ENCODE measurements at regions not wholly inside any gene's neighbourhood (a gene's known extent, or its start where the extent isn't known, plus 50 kb on each side); places are given as distances from the start of the nearest gene placed in this dataset.

GRCh38 chr9:117775591-117775990 lies 71.4 kb downstream of the TLR4 start:
- Histone ChIP-seq H3K9me3 (ENCODE audit: low read length) (no peaks in the 10 kb centered on the region), H3K4me3 (ENCODE audit: low read depth in 1 of 2, low read length in 2 of 2) (no peak overlapping the region), H3K36me3 (ENCODE audit: insufficient read depth, low read length) (no peaks in the 10 kb centered on the region), H3K27ac (ENCODE audit: low read depth, low read length) (no peak overlapping the region), H3K9ac (ENCODE audit: low read length) (no peak overlapping the region), H3K4me1 (ENCODE audit: insufficient read depth, low read length) (no peaks in the 10 kb centered on the region), H3K27me3 (ENCODE audit: control insufficient read depth in 1 of 2, insufficient read depth in 2 of 2, low read length in 2 of 2) (no peaks in the 10 kb centered on the region)

- H3K9me3 ChIP-seq (ENCODE audit: low read length): no peaks in the 10 kb centered on the region
- peaks cover 4% of the 10 kb centered on the region for H3K4me1 ChIP-seq (ENCODE audit: insufficient read depth, low read length)
- H3K27me3 ChIP-seq (ENCODE audit: control insufficient read depth in 1 of 2, insufficient read depth in 2 of 2, low read length in 2 of 2): no peaks in the 10 kb centered on the region
- no peak overlapping the region for H3K9ac ChIP-seq (ENCODE audit: low read length)
- H3K4me3 ChIP-seq (ENCODE audit: low read depth in 1 of 2, low read length in 2 of 2): no peak overlapping the region
- no peak overlapping the region for H3K27ac ChIP-seq (ENCODE audit: low read depth, low read length)
- no peaks in the 10 kb centered on the region for H3K36me3 ChIP-seq (ENCODE audit: insufficient read depth, low read length)
Measured at GRCh38 chr9:117777823-117778222, 73.6 kb downstream of the TLR4 start.

GRCh38 chr9:117779760-117780159 lies 75.6 kb downstream of the TLR4 start:
- H3K4me1 ChIP-seq (ENCODE audit: insufficient read depth, low read length): peaks cover 13% of the 10 kb centered on the region
- H3K9ac ChIP-seq (ENCODE audit: low read length): no peak overlapping the region
- no peaks in the 10 kb centered on the region for H3K27me3 ChIP-seq (ENCODE audit: control insufficient read depth in 1 of 2, insufficient read depth in 2 of 2, low read length in 2 of 2)
- H3K4me3 ChIP-seq (ENCODE audit: low read depth in 1 of 2, low read length in 2 of 2): no peak overlapping the region
- H3K27ac ChIP-seq (ENCODE audit: low read depth, low read length): no peak overlapping the region
- no peaks in the 10 kb centered on the region for H3K9me3 ChIP-seq (ENCODE audit: low read length)
- no peaks in the 10 kb centered on the region for H3K36me3 ChIP-seq (ENCODE audit: insufficient read depth, low read length)

- Histone ChIP-seq H3K4me3 (ENCODE audit: low read depth in 1 of 2, low read length in 2 of 2) (peak overlapping the region; percentile 50 to 67), H3K4me1 (ENCODE audit: insufficient read depth, low read length) (peaks cover 13% of the 10 kb centered on the region), H3K9ac (ENCODE audit: low read length) (peak overlapping the region; percentile 28), H3K36me3 (ENCODE audit: insufficient read depth, low read length) (no peaks in the 10 kb centered on the region), H3K27me3 (ENCODE audit: control insufficient read depth in 1 of 2, insufficient read depth in 2 of 2, low read length in 2 of 2) (no peaks in the 10 kb centered on the region), H3K27ac (ENCODE audit: low read depth, low read length) (no peak overlapping the region), H3K9me3 (ENCODE audit: low read length) (no peaks in the 10 kb centered on the region)
Measured at GRCh38 chr9:117782931-117783788, 79.0 kb downstream of the TLR4 start.

- Histone ChIP-seq H3K27ac (ENCODE audit: low read depth, low read length) (no peak overlapping the region), H3K4me3 (ENCODE audit: low read depth in 1 of 2, low read length in 2 of 2) (peak overlapping the region in 1 of 2 donors; percentile 67), H3K27me3 (ENCODE audit: control insufficient read depth in 1 of 2, insufficient read depth in 2 of 2, low read length in 2 of 2) (no peaks in the 10 kb centered on the region), H3K9me3 (ENCODE audit: low read length) (no peaks in the 10 kb centered on the region), H3K4me1 (ENCODE audit: insufficient read depth, low read length) (peaks cover 13% of the 10 kb centered on the region), H3K9ac (ENCODE audit: low read length) (no peak overlapping the region), H3K36me3 (ENCODE audit: insufficient read depth, low read length) (no peaks in the 10 kb centered on the region)
Measured at GRCh38 chr9:117783828-117784227, 79.6 kb downstream of the TLR4 start.

GRCh38 chr9:117784996-117785395 lies 80.8 kb downstream of the TLR4 start:
- Histone ChIP-seq H3K36me3 (ENCODE audit: insufficient read depth, low read length) (no peaks in the 10 kb centered on the region), H3K9me3 (ENCODE audit: low read length) (no peaks in the 10 kb centered on the region), H3K4me3 (ENCODE audit: low read depth in 1 of 2, low read length in 2 of 2) (no peak overlapping the region), H3K27ac (ENCODE audit: low read depth, low read length) (no peak overlapping the region), H3K9ac (ENCODE audit: low read length) (no peak overlapping the region), H3K4me1 (ENCODE audit: insufficient read depth, low read length) (peaks cover 13% of the 10 kb centered on the region), H3K27me3 (ENCODE audit: control insufficient read depth in 1 of 2, insufficient read depth in 2 of 2, low read length in 2 of 2) (no peaks in the 10 kb centered on the region)

GRCh38 chr9:117787746-117788145 lies 83.5 kb downstream of the TLR4 start:
- Histone ChIP-seq H3K27ac (ENCODE audit: low read depth, low read length) (no peak overlapping the region), H3K4me1 (ENCODE audit: insufficient read depth, low read length) (peaks cover 10% of the 10 kb centered on the region), H3K4me3 (ENCODE audit: low read depth in 1 of 2, low read length in 2 of 2) (no peak overlapping the region), H3K9me3 (ENCODE audit: low read length) (no peaks in the 10 kb centered on the region), H3K9ac (ENCODE audit: low read length) (no peak overlapping the region), H3K36me3 (ENCODE audit: insufficient read depth, low read length) (no peaks in the 10 kb centered on the region), H3K27me3 (ENCODE audit: control insufficient read depth in 1 of 2, insufficient read depth in 2 of 2, low read length in 2 of 2) (no peaks in the 10 kb centered on the region)

- Histone ChIP-seq H3K4me1 (ENCODE audit: insufficient read depth, low read length) (no peaks in the 10 kb centered on the region), H3K27me3 (ENCODE audit: control insufficient read depth in 1 of 2, insufficient read depth in 2 of 2, low read length in 2 of 2) (no peaks in the 10 kb centered on the region), H3K27ac (ENCODE audit: low read depth, low read length) (no peak overlapping the region), H3K4me3 (ENCODE audit: low read depth in 1 of 2, low read length in 2 of 2) (no peak overlapping the region), H3K9ac (ENCODE audit: low read length) (no peak overlapping the region), H3K36me3 (ENCODE audit: insufficient read depth, low read length) (no peaks in the 10 kb centered on the region), H3K9me3 (ENCODE audit: low read length) (no peaks in the 10 kb centered on the region)
Measured at GRCh38 chr9:117795271-117795670, 91.1 kb downstream of the TLR4 start.

GRCh38 chr9:117796681-117797080 lies 92.5 kb downstream of the TLR4 start:
- H3K9me3 ChIP-seq (ENCODE audit: low read length): no peaks in the 10 kb centered on the region
- H3K4me3 ChIP-seq (ENCODE audit: low read depth in 1 of 2, low read length in 2 of 2): no peak overlapping the region
- no peaks in the 10 kb centered on the region for H3K4me1 ChIP-seq (ENCODE audit: insufficient read depth, low read length)
- H3K36me3 ChIP-seq (ENCODE audit: insufficient read depth, low read length): no peaks in the 10 kb centered on the region
- H3K9ac ChIP-seq (ENCODE audit: low read length): no peak overlapping the region
- H3K27ac ChIP-seq (ENCODE audit: low read depth, low read length): no peak overlapping the region
- no peaks in the 10 kb centered on the region for H3K27me3 ChIP-seq (ENCODE audit: control insufficient read depth in 1 of 2, insufficient read depth in 2 of 2, low read length in 2 of 2)

- H3K36me3 ChIP-seq (ENCODE audit: insufficient read depth, low read length): no peaks in the 10 kb centered on the region
- no peak overlapping the region for H3K27ac ChIP-seq (ENCODE audit: low read depth, low read length)
- no peaks in the 10 kb centered on the region for H3K4me1 ChIP-seq (ENCODE audit: insufficient read depth, low read length)
- no peak overlapping the region for H3K9ac ChIP-seq (ENCODE audit: low read length)
- no peaks in the 10 kb centered on the region for H3K9me3 ChIP-seq (ENCODE audit: low read length)
- H3K4me3 ChIP-seq (ENCODE audit: low read depth in 1 of 2, low read length in 2 of 2): no peak overlapping the region
- H3K27me3 ChIP-seq (ENCODE audit: control insufficient read depth in 1 of 2, insufficient read depth in 2 of 2, low read length in 2 of 2): no peaks in the 10 kb centered on the region
Measured at GRCh38 chr9:117800389-117800788, 96.2 kb downstream of the TLR4 start.

GRCh38 chr9:117809751-117810150 lies 105.5 kb downstream of the TLR4 start:
- Histone ChIP-seq H3K9me3 (ENCODE audit: low read length) (no peaks in the 10 kb centered on the region), H3K9ac (ENCODE audit: low read length) (no peak overlapping the region), H3K36me3 (ENCODE audit: insufficient read depth, low read length) (no peaks in the 10 kb centered on the region)

GRCh38 chr9:117815315-117815714 lies 111.1 kb downstream of the TLR4 start:
- H3K36me3 ChIP-seq (ENCODE audit: insufficient read depth, low read length): no peaks in the 10 kb centered on the region
- H3K4me3 ChIP-seq (ENCODE audit: low read depth in 1 of 2, low read length in 2 of 2): no peak overlapping the region
- H3K4me1 ChIP-seq (ENCODE audit: insufficient read depth, low read length): no peaks in the 10 kb centered on the region
- no peak overlapping the region for H3K27ac ChIP-seq (ENCODE audit: low read depth, low read length)
- no peaks in the 10 kb centered on the region for H3K27me3 ChIP-seq (ENCODE audit: control insufficient read depth in 1 of 2, insufficient read depth in 2 of 2, low read length in 2 of 2)
- H3K9me3 ChIP-seq (ENCODE audit: low read length): no peaks in the 10 kb centered on the region
- H3K9ac ChIP-seq (ENCODE audit: low read length): no peak overlapping the region

More at GRCh38 chr9:117809751-117810150, 105.5 kb downstream of the TLR4 start:
- Histone ChIP-seq H3K4me1 (ENCODE audit: insufficient read depth, low read length) (no peaks in the 10 kb centered on the region), H3K27me3 (ENCODE audit: control insufficient read depth in 1 of 2, insufficient read depth in 2 of 2, low read length in 2 of 2) (no peaks in the 10 kb centered on the region), H3K4me3 (ENCODE audit: low read depth in 1 of 2, low read length in 2 of 2) (no peak overlapping the region), H3K27ac (ENCODE audit: low read depth, low read length) (no peak overlapping the region)

Measured in muscle layer of colon (tissue), 2 donors.